ENCODE measurements at regions not wholly inside any gene's neighbourhood (a gene's known extent, or its start where the extent isn't known, plus 50 kb on each side); places are given as distances from the start of the nearest gene placed in this dataset.

- Histone ChIP-seq H3K4me3 (no peak overlapping the region), H3K36me3 (no peaks in the 10 kb centered on the region), H3K9me3 (no peaks in the 10 kb centered on the region), H3K4me1 (no peaks in the 10 kb centered on the region), H3K27ac (replicated peaks in 1 of 4) (no peak overlapping the region), H3K27me3 (no peaks in the 10 kb centered on the region)
- DNase-seq (ENCODE audit: extremely low spot score): no peak
- intact Hi-C loops (cut with DNase I): no loop called here
- TF ChIP-seq POLR2AphosphoS5 (IDR thresholded peaks at IDR 0.05) (no peak), CTCF (IDR thresholded peaks at IDR 0.05) (no peak), EP300 (IDR thresholded peaks at IDR 0.05) (no peak), POLR2A (IDR thresholded peaks at IDR 0.05; ENCODE audit: low read depth) (no peak)
- WGBS: 87% methylated on average over 27 of the region's 27 CpGs
Measured at GRCh38 chr2:8595811-8596600, 85.8 kb upstream of the ID2 start.

- no peak for DNase-seq (ENCODE audit: extremely low spot score)
- H3K27ac ChIP-seq (replicated peaks in 1 of 4): no peak overlapping the region
- intact Hi-C loops (cut with DNase I): no loop called here
- no peak for TF ChIP-seq CTCF (IDR thresholded peaks at IDR 0.05)
- no peaks in the 10 kb centered on the region for H3K36me3 ChIP-seq
- no peaks in the 10 kb centered on the region for H3K27me3 ChIP-seq
- no peaks in the 10 kb centered on the region for H3K9me3 ChIP-seq
- H3K4me1 ChIP-seq: no peaks in the 10 kb centered on the region
- no peak overlapping the region for H3K4me3 ChIP-seq
Measured at GRCh38 chr2:8597094-8597493, 84.8 kb upstream of the ID2 start.

GRCh38 chr2:8597559-8598225, 84.2 kb upstream of the ID2 start:
- no peaks in the 10 kb centered on the region for H3K9me3 ChIP-seq
- TF ChIP-seq EP300 (IDR thresholded peaks at IDR 0.05): no peak
- no peak overlapping the region for H3K27ac ChIP-seq (replicated peaks in 1 of 4)
- 100% methylated on average over 7 of the region's 8 CpGs for WGBS
- intact Hi-C loops (cut with DNase I): no loop called here
- no peak for DNase-seq (ENCODE audit: extremely low spot score)
- H3K27me3 ChIP-seq: no peaks in the 10 kb centered on the region
- no peaks in the 10 kb centered on the region for H3K4me1 ChIP-seq
- no peaks in the 10 kb centered on the region for H3K36me3 ChIP-seq
- H3K4me3 ChIP-seq: no peak overlapping the region

- intact Hi-C loops (cut with DNase I): no loop called here
- no peak for DNase-seq (ENCODE audit: extremely low spot score)
- H3K4me1 ChIP-seq: no peaks in the 10 kb centered on the region
- no peak overlapping the region for H3K27ac ChIP-seq (replicated peaks in 1 of 4)
- no peaks in the 10 kb centered on the region for H3K36me3 ChIP-seq
- no peaks in the 10 kb centered on the region for H3K27me3 ChIP-seq
- H3K4me3 ChIP-seq: no peak overlapping the region
- TF ChIP-seq POLR2AphosphoS5 (IDR thresholded peaks at IDR 0.05) (peak in 1 of 2 donors; percentile 55), EP300 (IDR thresholded peaks at IDR 0.05) (no peak), POLR2A (IDR thresholded peaks at IDR 0.05; ENCODE audit: low read depth) (no peak), CTCF (IDR thresholded peaks at IDR 0.05) (no peak)
- WGBS: 87% methylated on average over 13 of the region's 13 CpGs
- no peaks in the 10 kb centered on the region for H3K9me3 ChIP-seq
Measured at GRCh38 chr2:8598295-8599165, 83.3 kb upstream of the ID2 start.

All from esophagus muscularis mucosa (tissue), 4 donors.